ENCODE measurements at regions not wholly inside any gene's neighbourhood (a gene's known extent, or its start where the extent isn't known, plus 50 kb on each side); places are given as distances from the start of the nearest gene placed in this dataset.
"Not testable (repeated sequence)": the region's sequence is repeated elsewhere in the genome, so short reads cannot be mapped to it uniquely, and the experiment has no call there.

- intact Hi-C loops (cut with DNase I): no loop called here
- 70 to 85% (median 78%) methylated on average over 4 of the region's 4 CpGs for WGBS, 4 donors
- ATAC-seq (no peak), DNase-seq (no peak)
- Histone ChIP-seq H3K27ac (no peak overlapping the region), H3K4me1 (no peaks in the 10 kb centered on the region), H3K4me3 (no peak overlapping the region), H3K9me3 (peaks cover 0 to 17% (median 4%) of the 10 kb centered on the region in 12 donors), H3K36me3 (no peaks in the 10 kb centered on the region), H3K27me3 (no peaks in the 10 kb centered on the region)
- TF ChIP-seq, protein P1, sequence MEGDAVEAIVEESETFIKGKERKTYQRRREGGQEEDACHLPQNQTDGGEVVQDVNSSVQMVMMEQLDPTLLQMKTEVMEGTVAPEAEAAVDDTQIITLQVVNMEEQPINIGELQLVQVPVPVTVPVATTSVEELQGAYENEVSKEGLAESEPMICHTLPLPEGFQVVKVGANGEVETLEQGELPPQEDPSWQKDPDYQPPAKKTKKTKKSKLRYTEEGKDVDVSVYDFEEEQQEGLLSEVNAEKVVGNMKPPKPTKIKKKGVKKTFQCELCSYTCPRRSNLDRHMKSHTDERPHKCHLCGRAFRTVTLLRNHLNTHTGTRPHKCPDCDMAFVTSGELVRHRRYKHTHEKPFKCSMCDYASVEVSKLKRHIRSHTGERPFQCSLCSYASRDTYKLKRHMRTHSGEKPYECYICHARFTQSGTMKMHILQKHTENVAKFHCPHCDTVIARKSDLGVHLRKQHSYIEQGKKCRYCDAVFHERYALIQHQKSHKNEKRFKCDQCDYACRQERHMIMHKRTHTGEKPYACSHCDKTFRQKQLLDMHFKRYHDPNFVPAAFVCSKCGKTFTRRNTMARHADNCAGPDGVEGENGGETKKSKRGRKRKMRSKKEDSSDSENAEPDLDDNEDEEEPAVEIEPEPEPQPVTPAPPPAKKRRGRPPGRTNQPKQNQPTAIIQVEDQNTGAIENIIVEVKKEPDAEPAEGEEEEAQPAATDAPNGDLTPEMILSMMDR (IDR thresholded peaks at IDR 0.05): no peak
- no peak for TF ChIP-seq POLR2A (IDR thresholded peaks at IDR 0.05)
Observed at GRCh38 chr15:93920204-93920603, 311.2 kb upstream of the MCTP2 start.

- ATAC-seq; DNase-seq; intact Hi-C loops (cut with DNase I); H3K36me3 ChIP-seq; H3K27me3 ChIP-seq; H3K27ac ChIP-seq; H3K4me1 ChIP-seq; H3K4me3 ChIP-seq: not testable (repeated sequence)
- 24 to 32% (median 28%) methylated on average over 2 of the region's 2 CpGs for WGBS, 4 donors
- H3K9me3 ChIP-seq: peaks cover 0 to 17% (median 4%) of the 10 kb centered on the region in 12 donors
Observed at GRCh38 chr15:93918801-93919200, 312.6 kb upstream of the MCTP2 start.

GRCh38 chr15:93917181-93917580 is 314.2 kb upstream of the MCTP2 start:
- no peak overlapping the region for H3K27ac ChIP-seq
- intact Hi-C loops (cut with DNase I): no loop called here
- H3K36me3 ChIP-seq: no peaks in the 10 kb centered on the region
- ATAC-seq: no peak
- TF ChIP-seq POLR2A (IDR thresholded peaks at IDR 0.05): no peak
- TF ChIP-seq, protein P1 (IDR thresholded peaks at IDR 0.05): no peak
- WGBS, 4 donors: 81 to 92% (median 85%) methylated on average over 1 of the region's 1 CpG
- H3K9me3 ChIP-seq: peaks cover 0 to 7% (median 0%) of the 10 kb centered on the region in 12 donors
- H3K27me3 ChIP-seq: no peaks in the 10 kb centered on the region
- H3K4me1 ChIP-seq: no peaks in the 10 kb centered on the region
- DNase-seq: no peak
- H3K4me3 ChIP-seq: no peak overlapping the region

GRCh38 chr15:93913871-93914270 is 317.5 kb upstream of the MCTP2 start:
- Histone ChIP-seq H3K27ac (no peak overlapping the region), H3K36me3 (no peaks in the 10 kb centered on the region), H3K9me3 (no peaks in the 10 kb centered on the region), H3K4me1 (no peaks in the 10 kb centered on the region), H3K27me3 (no peaks in the 10 kb centered on the region), H3K4me3 (no peak overlapping the region)
- ATAC-seq (no peak), DNase-seq (no peak)
- intact Hi-C loops (cut with DNase I): no loop called here
- TF ChIP-seq POLR2A (IDR thresholded peaks at IDR 0.05): no peak
- TF ChIP-seq, protein P1 (IDR thresholded peaks at IDR 0.05): no peak
- WGBS, 4 donors: 64 to 77% (median 71%) methylated on average over 3 of the region's 3 CpGs

DNA sequence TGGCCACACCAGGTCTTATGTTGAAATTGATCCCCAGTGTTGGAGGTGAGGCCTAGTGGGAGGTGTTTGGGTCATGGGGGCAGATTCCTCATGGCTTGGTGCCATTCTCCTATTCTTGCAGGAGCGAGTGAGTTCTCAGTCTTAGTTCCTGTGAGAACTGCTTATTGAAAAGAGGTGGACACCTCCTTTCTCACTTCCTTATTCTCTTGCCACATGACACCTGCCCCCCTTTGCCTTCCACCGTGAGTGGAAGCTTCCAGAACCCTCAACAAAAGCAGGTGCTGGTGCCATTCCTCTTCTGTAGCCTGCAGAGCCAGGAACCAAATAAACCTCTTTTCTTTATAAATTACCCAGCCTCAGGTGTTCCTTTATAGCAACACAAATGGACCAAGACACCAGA is 318.1 kb upstream of the MCTP2 start:
- TF ChIP-seq, protein P1 (IDR thresholded peaks at IDR 0.05): no peak
- H3K4me1 ChIP-seq: no peaks in the 10 kb centered on the region
- no peaks in the 10 kb centered on the region for H3K9me3 ChIP-seq
- no peak overlapping the region for H3K27ac ChIP-seq
- H3K36me3 ChIP-seq: no peaks in the 10 kb centered on the region
- no peaks in the 10 kb centered on the region for H3K27me3 ChIP-seq
- H3K4me3 ChIP-seq: no peak overlapping the region
- WGBS, 4 donors: 59 to 70% (median 66%) methylated on average over 2 of the region's 2 CpGs
- intact Hi-C loops (cut with DNase I): no loop called here
- no peak for DNase-seq
- ATAC-seq: no peak
